ENCODE measurements at regions not wholly inside any gene's neighbourhood (a gene's known extent, or its start where the extent isn't known, plus 50 kb on each side); places are given as distances from the start of the nearest gene placed in this dataset.

DNA sequence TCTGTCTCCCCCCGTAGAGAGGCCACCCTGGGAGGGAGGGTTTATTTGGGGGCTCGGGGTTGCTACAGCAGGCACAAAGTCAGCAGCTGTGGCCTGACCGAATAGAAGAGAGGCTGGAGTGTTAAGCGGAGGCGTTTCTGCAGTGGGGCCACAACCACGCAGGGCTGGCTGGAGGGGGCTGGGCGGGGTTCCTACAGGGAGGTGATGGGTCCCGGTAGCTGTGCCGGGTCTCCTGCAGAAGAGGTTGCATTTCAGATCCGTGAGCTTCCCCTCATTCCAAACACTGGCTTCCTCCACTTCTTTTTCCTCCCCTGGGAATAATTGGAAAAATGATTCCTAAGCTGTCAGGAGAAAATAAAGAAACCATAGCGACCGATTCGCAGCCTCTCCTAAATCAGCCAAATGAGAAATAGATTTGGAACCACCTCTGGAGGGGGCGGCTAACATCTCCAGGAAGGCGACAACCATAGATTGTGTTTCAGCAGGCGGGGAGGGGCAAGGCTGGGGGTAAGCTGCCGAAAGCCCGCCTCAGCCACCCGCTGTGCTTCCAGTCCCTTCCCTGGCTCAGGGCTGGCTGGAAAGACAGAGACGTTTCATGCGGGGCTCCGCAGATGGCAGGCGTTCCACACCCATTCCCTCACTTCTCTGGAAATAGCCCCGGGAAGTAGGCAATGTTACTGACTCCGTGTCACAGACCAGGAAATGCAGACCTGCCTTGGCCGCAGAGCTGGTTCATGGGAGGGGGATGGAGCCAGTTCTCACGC is 85.6 kb upstream of the TAF1B start:
- no peak for DNase-seq (ENCODE audit: extremely low spot score, unreplicated experiment)
- TF ChIP-seq, protein P1, sequence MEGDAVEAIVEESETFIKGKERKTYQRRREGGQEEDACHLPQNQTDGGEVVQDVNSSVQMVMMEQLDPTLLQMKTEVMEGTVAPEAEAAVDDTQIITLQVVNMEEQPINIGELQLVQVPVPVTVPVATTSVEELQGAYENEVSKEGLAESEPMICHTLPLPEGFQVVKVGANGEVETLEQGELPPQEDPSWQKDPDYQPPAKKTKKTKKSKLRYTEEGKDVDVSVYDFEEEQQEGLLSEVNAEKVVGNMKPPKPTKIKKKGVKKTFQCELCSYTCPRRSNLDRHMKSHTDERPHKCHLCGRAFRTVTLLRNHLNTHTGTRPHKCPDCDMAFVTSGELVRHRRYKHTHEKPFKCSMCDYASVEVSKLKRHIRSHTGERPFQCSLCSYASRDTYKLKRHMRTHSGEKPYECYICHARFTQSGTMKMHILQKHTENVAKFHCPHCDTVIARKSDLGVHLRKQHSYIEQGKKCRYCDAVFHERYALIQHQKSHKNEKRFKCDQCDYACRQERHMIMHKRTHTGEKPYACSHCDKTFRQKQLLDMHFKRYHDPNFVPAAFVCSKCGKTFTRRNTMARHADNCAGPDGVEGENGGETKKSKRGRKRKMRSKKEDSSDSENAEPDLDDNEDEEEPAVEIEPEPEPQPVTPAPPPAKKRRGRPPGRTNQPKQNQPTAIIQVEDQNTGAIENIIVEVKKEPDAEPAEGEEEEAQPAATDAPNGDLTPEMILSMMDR (IDR thresholded peaks at IDR 0.05), result no peak
- no peaks in the 10 kb centered on the region for H3K36me3 Mint-ChIP-seq (ENCODE audit: unreplicated experiment)
- H3K27me3 Mint-ChIP-seq (ENCODE audit: unreplicated experiment), result peaks cover 3% of the 10 kb centered on the region
- peak overlapping the region; percentile 73 for H3K27ac Mint-ChIP-seq (ENCODE audit: unreplicated experiment)
- no peaks in the 10 kb centered on the region for H3K9me3 Mint-ChIP-seq (ENCODE audit: unreplicated experiment)
- peaks cover 44% of the 10 kb centered on the region for H3K4me1 Mint-ChIP-seq (ENCODE audit: unreplicated experiment)
- H3K4me3 Mint-ChIP-seq (ENCODE audit: unreplicated experiment), result peak overlapping the region; percentile 67

DNA sequence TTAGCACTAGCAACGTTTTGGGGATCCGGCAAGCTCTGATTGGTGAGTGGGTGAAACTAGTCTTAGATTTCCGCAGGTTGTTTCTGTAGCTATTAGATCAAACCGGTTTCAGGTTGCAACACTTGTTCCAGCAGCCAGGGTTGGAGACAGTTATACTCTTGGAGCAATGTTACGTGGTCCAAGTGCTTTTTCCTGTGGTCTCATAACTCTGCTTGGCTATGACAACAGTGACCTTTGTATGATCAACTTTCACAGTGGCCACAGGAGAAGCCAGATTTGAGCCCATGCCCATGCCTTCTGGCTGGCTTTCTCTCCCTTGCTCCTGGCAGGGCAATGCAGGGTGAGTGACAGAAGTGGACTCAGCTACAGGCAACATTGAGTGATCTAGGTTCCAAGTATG is 84.5 kb upstream of the TAF1B start:
- DNase-seq (ENCODE audit: extremely low spot score, unreplicated experiment), result no peak
- H3K4me1 Mint-ChIP-seq (ENCODE audit: unreplicated experiment), result peaks cover 37% of the 10 kb centered on the region
- no peaks in the 10 kb centered on the region for H3K9me3 Mint-ChIP-seq (ENCODE audit: unreplicated experiment)
- no peaks in the 10 kb centered on the region for H3K27me3 Mint-ChIP-seq (ENCODE audit: unreplicated experiment)
- TF ChIP-seq, protein P1 (IDR thresholded peaks at IDR 0.05), result no peak
- no peaks in the 10 kb centered on the region for H3K36me3 Mint-ChIP-seq (ENCODE audit: unreplicated experiment)
- no peak overlapping the region for H3K27ac Mint-ChIP-seq (ENCODE audit: unreplicated experiment)
- H3K4me3 Mint-ChIP-seq (ENCODE audit: unreplicated experiment), result no peak overlapping the region

DNA sequence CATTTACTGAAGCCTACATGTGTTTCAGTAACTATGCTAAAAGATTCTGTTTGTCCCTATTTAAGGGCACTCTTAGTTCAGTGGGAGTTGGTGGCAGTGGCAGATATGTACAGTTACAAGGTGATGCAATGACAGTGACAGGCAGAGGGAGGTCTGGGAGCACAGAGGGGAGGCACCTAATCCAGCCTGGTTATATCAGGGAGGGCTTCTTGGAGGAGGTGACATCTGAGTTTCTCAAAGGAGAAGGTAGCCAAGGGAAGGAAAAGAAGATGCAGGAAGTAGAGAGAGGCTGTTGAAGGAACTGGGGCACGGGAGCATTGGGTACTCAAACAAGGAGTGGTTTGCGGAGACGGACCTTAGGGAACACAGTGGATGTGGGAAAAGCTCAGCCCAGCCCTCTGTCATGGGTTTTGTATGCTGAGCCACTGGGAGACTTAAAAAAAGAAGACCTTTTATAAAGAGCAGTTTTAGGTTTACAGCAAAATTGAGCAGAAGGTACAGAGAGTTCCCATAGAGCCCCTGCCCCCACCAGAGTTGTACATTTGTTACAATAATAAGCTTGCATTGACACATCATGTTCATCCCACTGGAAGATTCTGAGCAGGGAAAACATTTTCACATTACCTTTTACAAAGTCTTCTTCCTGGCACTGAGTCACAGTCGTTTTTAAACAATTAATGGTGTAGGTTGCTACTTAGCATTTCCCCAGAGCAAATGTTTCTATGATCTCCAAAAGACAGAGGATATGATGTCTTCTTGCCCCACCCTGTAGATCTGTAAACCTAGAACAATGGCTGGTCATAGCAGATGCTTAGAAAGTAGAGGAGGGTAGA is 83.0 kb upstream of the TAF1B start:
- Mint-ChIP-seq H3K4me3 (ENCODE audit: unreplicated experiment) (no peak overlapping the region), H3K4me1 (ENCODE audit: unreplicated experiment) (peaks cover 29% of the 10 kb centered on the region), H3K27ac (ENCODE audit: unreplicated experiment) (no peak overlapping the region), H3K27me3 (ENCODE audit: unreplicated experiment) (peaks cover 11% of the 10 kb centered on the region), H3K36me3 (ENCODE audit: unreplicated experiment) (no peaks in the 10 kb centered on the region), H3K9me3 (ENCODE audit: unreplicated experiment) (no peaks in the 10 kb centered on the region)
- TF ChIP-seq, protein P1 (IDR thresholded peaks at IDR 0.05), result no peak
- DNase-seq (ENCODE audit: extremely low spot score, unreplicated experiment), result no peak

DNA sequence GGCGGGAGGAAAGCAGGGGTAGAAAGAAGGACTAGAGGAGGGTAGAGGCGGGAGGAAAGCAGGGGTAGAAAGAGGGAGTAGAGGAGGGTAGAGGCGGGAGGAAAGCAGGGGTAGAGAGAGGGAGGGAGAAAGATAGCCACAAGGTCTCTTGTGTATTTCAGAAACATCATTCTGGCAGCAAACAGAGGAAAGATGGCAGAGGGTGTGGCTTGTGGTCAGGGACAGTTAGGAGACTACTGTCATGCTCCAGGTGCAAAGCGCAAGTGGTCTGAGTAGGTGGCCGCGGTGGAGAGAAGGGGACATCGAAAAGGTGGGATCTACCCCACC is 82.4 kb upstream of the TAF1B start:
- H3K27ac Mint-ChIP-seq (ENCODE audit: unreplicated experiment), result no peak overlapping the region
- no peaks in the 10 kb centered on the region for H3K9me3 Mint-ChIP-seq (ENCODE audit: unreplicated experiment)
- no peaks in the 10 kb centered on the region for H3K36me3 Mint-ChIP-seq (ENCODE audit: unreplicated experiment)
- DNase-seq (ENCODE audit: extremely low spot score, unreplicated experiment), result no peak
- H3K4me3 Mint-ChIP-seq (ENCODE audit: unreplicated experiment), result no peak overlapping the region
- H3K27me3 Mint-ChIP-seq (ENCODE audit: unreplicated experiment), result peaks cover 11% of the 10 kb centered on the region
- TF ChIP-seq, protein P1 (IDR thresholded peaks at IDR 0.05), result no peak
- H3K4me1 Mint-ChIP-seq (ENCODE audit: unreplicated experiment), result peaks cover 29% of the 10 kb centered on the region

DNA sequence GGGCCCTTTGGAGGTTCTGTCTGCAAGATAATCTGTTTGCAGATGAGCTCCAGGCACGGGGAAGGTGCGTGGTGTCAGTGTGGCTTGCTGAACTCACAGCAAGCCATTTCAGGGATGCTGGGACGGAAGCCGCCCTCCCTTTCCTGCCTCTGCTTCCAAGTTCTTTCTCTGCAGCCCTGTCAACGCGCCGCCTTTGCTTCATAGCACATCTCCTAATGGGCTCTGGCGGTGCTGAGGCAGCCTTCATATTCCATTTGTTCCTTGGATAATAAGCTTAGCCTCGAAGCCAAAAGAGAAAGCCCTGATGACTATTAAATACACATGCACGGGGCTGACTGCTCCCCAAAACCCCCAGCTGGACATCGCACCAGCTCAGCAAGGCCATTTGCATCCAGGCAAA is 81.7 kb upstream of the TAF1B start:
- Mint-ChIP-seq H3K36me3 (ENCODE audit: unreplicated experiment) (no peaks in the 10 kb centered on the region), H3K4me3 (ENCODE audit: unreplicated experiment) (no peak overlapping the region), H3K9me3 (ENCODE audit: unreplicated experiment) (no peaks in the 10 kb centered on the region), H3K27me3 (ENCODE audit: unreplicated experiment) (peaks cover 11% of the 10 kb centered on the region), H3K4me1 (ENCODE audit: unreplicated experiment) (peaks cover 29% of the 10 kb centered on the region), H3K27ac (ENCODE audit: unreplicated experiment) (no peak overlapping the region)
- TF ChIP-seq, protein P1 (IDR thresholded peaks at IDR 0.05), result no peak
- no peak for DNase-seq (ENCODE audit: extremely low spot score, unreplicated experiment)
